ENCODE measurements at regions not wholly inside any gene's neighbourhood (a gene's known extent, or its start where the extent isn't known, plus 50 kb on each side); places are given as distances from the start of the nearest gene placed in this dataset.

- Histone ChIP-seq H3F3A (replicated peaks; ENCODE audit: low read depth) (no peaks in the 10 kb centered on the region), H3K27ac (ENCODE audit: low read depth) (no peak overlapping the region), H3K79me2 (replicated peaks; ENCODE audit: insufficient read depth) (no peaks in the 10 kb centered on the region), H3K36me3 (ENCODE audit: insufficient read depth) (no peaks in the 10 kb centered on the region), H3K4me1 (ENCODE audit: insufficient read depth) (no peaks in the 10 kb centered on the region), H3K4me2 (no peak overlapping the region), H3K9me2 (ENCODE audit: insufficient read depth) (no peaks in the 10 kb centered on the region), H2AFZ (peak overlapping the region; percentile 9; the same call in 1 of the 2 replicates), H3K4me3 (no peak overlapping the region), H3K27me3 (ENCODE audit: insufficient read depth) (no peaks in the 10 kb centered on the region), H4K20me1 (replicated peaks; ENCODE audit: insufficient read depth) (no peaks in the 10 kb centered on the region)
- Mint-ChIP-seq H3K4me3 (no peak overlapping the region), H3K27me3 (ENCODE audit: insufficient read depth, low read depth, poor library complexity) (no peaks in the 10 kb centered on the region), H3K27ac (no peak overlapping the region), H3K9me3 (no peaks in the 10 kb centered on the region), H3K36me3 (ENCODE audit: low read depth) (no peaks in the 10 kb centered on the region), H3K4me1 (no peaks in the 10 kb centered on the region)
- ATAC-seq (no peak), DNase-seq (ENCODE audit: low spot score) (no peak)
- no peak for TF ChIP-seq ETS1 (IDR thresholded peaks at IDR 0.05)
- no peak for TF ChIP-seq CREB1 (CRISPR knock-in tag; IDR thresholded peaks at IDR 0.05; ENCODE audit: low read depth)
- no peak for TF ChIP-seq REST (IDR thresholded peaks at IDR 0.05; ENCODE audit: unreplicated experiment)
- TF ChIP-seq CTCF (conservative IDR thresholded peaks at IDR 0.05; ENCODE audit: low read depth in 2 of 2), result no peak
- TF ChIP-seq JUNB (IDR thresholded peaks at IDR 0.05; ENCODE audit: unreplicated experiment), result no peak
- TF ChIP-seq EZH2 (IDR thresholded peaks at IDR 0.05; ENCODE audit: low read depth, unreplicated experiment), result no peak
- no peak for TF ChIP-seq ZNF114 (CRISPR knock-in tag; IDR thresholded peaks at IDR 0.05)
These were observed 1750.7 kb upstream of the FLRT2 start for GRCh38 chr14:83779266-83779665.

GRCh38 chr14:83780321-83780720, 1749.6 kb upstream of the FLRT2 start:
- no peaks in the 10 kb centered on the region for H3K27me3 ChIP-seq (ENCODE audit: insufficient read depth)
- H3K9me2 ChIP-seq (ENCODE audit: insufficient read depth), result no peaks in the 10 kb centered on the region
- no peak overlapping the region for H3K4me3 ChIP-seq
- no peaks in the 10 kb centered on the region for H3F3A ChIP-seq (replicated peaks; ENCODE audit: low read depth)
- H2AFZ ChIP-seq, result no peak overlapping the region
- H3K27ac ChIP-seq (ENCODE audit: low read depth), result no peak overlapping the region
- no peaks in the 10 kb centered on the region for H3K79me2 ChIP-seq (replicated peaks; ENCODE audit: insufficient read depth)
- H3K9me3 Mint-ChIP-seq, result no peaks in the 10 kb centered on the region
- H3K27ac Mint-ChIP-seq, result no peak overlapping the region
- H3K4me1 ChIP-seq (ENCODE audit: insufficient read depth), result no peaks in the 10 kb centered on the region
- H4K20me1 ChIP-seq (replicated peaks; ENCODE audit: insufficient read depth), result no peaks in the 10 kb centered on the region
- no peaks in the 10 kb centered on the region for H3K36me3 Mint-ChIP-seq (ENCODE audit: low read depth)
- H3K4me3 Mint-ChIP-seq, result no peak overlapping the region
- no peaks in the 10 kb centered on the region for H3K36me3 ChIP-seq (ENCODE audit: insufficient read depth)
- no peaks in the 10 kb centered on the region for H3K4me1 Mint-ChIP-seq
- no peak overlapping the region for H3K4me2 ChIP-seq
- DNase-seq (ENCODE audit: low spot score) (no peak), ATAC-seq (no peak)
- no peaks in the 10 kb centered on the region for H3K27me3 Mint-ChIP-seq (ENCODE audit: insufficient read depth, low read depth, poor library complexity)
- no peak for TF ChIP-seq REST (IDR thresholded peaks at IDR 0.05; ENCODE audit: unreplicated experiment)
- no peak for TF ChIP-seq ZNF331 (CRISPR knock-in tag; IDR thresholded peaks at IDR 0.05; ENCODE audit: low read depth)
- TF ChIP-seq ETS1 (IDR thresholded peaks at IDR 0.05), result no peak
- TF ChIP-seq JUNB (IDR thresholded peaks at IDR 0.05; ENCODE audit: unreplicated experiment), result no peak
- TF ChIP-seq EZH2phosphoT487 (IDR thresholded peaks at IDR 0.05; ENCODE audit: unreplicated experiment), result no peak

Data from GM23338 (cell line).